ENCODE measurements at regions not wholly inside any gene's neighbourhood (a gene's known extent, or its start where the extent isn't known, plus 50 kb on each side); places are given as distances from the start of the nearest gene placed in this dataset.
"Not testable (repeated sequence)": the region's sequence is repeated elsewhere in the genome, so short reads cannot be mapped to it uniquely, and the experiment has no call there.

- Mint-ChIP-seq H3K36me3 (ENCODE audit: low read depth) (peaks cover 11% of the 10 kb centered on the region; the same call in 1 of the 2 replicates), H3K4me1 (ENCODE audit: low read depth) (no peaks in the 10 kb centered on the region; the same call in 1 of the 2 replicates), H3K27ac (no peak overlapping the region), H3K4me3 (no peak overlapping the region), H3K27me3 (ENCODE audit: insufficient read depth) (no peaks in the 10 kb centered on the region), H3K9me3 (no peaks in the 10 kb centered on the region; the same call in 1 of the 2 replicates)
- TF ChIP-seq CTCF (IDR thresholded peaks at IDR 0.05), result no peak
- no peak for DNase-seq
Measured at GRCh38 chr20:26308961-26309360, 612.3 kb upstream of the ZNF337 start.

GRCh38 chr20:26295006-26295405 lies 598.4 kb upstream of the ZNF337 start:
- no peaks in the 10 kb centered on the region for H3K27me3 Mint-ChIP-seq (ENCODE audit: insufficient read depth)
- H3K9me3 Mint-ChIP-seq, result no peaks in the 10 kb centered on the region; the same call in 1 of the 2 replicates
- no peak for TF ChIP-seq CTCF (IDR thresholded peaks at IDR 0.05)
- H3K4me1 Mint-ChIP-seq (ENCODE audit: low read depth), result no peaks in the 10 kb centered on the region
- no peak overlapping the region for H3K4me3 Mint-ChIP-seq
- H3K27ac Mint-ChIP-seq, result no peak overlapping the region
- DNase-seq, result no peak
- H3K36me3 Mint-ChIP-seq (ENCODE audit: low read depth), result peaks cover 29% of the 10 kb centered on the region

GRCh38 chr20:26288379-26289061 lies 591.9 kb upstream of the ZNF337 start:
- H3K27ac Mint-ChIP-seq; H3K4me1 Mint-ChIP-seq (ENCODE audit: low read depth); H3K9me3 Mint-ChIP-seq; H3K36me3 Mint-ChIP-seq (ENCODE audit: low read depth); H3K4me3 Mint-ChIP-seq; H3K27me3 Mint-ChIP-seq (ENCODE audit: insufficient read depth); DNase-seq: not testable (repeated sequence)

GRCh38 chr20:26279238-26279637 lies 582.6 kb upstream of the ZNF337 start:
- H3K4me3 Mint-ChIP-seq, result no peak overlapping the region
- no peak overlapping the region for H3K27ac Mint-ChIP-seq
- no peak for DNase-seq
- peaks cover 5% of the 10 kb centered on the region; the same call in 1 of the 2 replicates for H3K9me3 Mint-ChIP-seq
- no peaks in the 10 kb centered on the region; the same call in 1 of the 2 replicates for H3K27me3 Mint-ChIP-seq (ENCODE audit: insufficient read depth)
- peaks cover 11% of the 10 kb centered on the region; the same call in 1 of the 2 replicates for H3K4me1 Mint-ChIP-seq (ENCODE audit: low read depth)
- peaks cover 16% of the 10 kb centered on the region; the same call in 1 of the 2 replicates for H3K36me3 Mint-ChIP-seq (ENCODE audit: low read depth)
- TF ChIP-seq CTCF (IDR thresholded peaks at IDR 0.05), result no peak

- peaks cover 16% of the 10 kb centered on the region; the same call in 1 of the 2 replicates for H3K36me3 Mint-ChIP-seq (ENCODE audit: low read depth)
- H3K4me3 Mint-ChIP-seq, result no peak overlapping the region
- no peaks in the 10 kb centered on the region; the same call in 1 of the 2 replicates for H3K27me3 Mint-ChIP-seq (ENCODE audit: insufficient read depth)
- no peak for TF ChIP-seq CTCF (IDR thresholded peaks at IDR 0.05)
- peaks cover 5% of the 10 kb centered on the region; the same call in 1 of the 2 replicates for H3K9me3 Mint-ChIP-seq
- H3K27ac Mint-ChIP-seq, result no peak overlapping the region
- peaks cover 11% of the 10 kb centered on the region; the same call in 1 of the 2 replicates for H3K4me1 Mint-ChIP-seq (ENCODE audit: low read depth)
- no peak for DNase-seq
Measured at GRCh38 chr20:26277339-26277738, 580.7 kb upstream of the ZNF337 start.

GRCh38 chr20:26276554-26277210 lies 580.0 kb upstream of the ZNF337 start:
- no peaks in the 10 kb centered on the region; the same call in 1 of the 2 replicates for H3K27me3 Mint-ChIP-seq (ENCODE audit: insufficient read depth)
- peaks cover 16% of the 10 kb centered on the region; the same call in 1 of the 2 replicates for H3K36me3 Mint-ChIP-seq (ENCODE audit: low read depth)
- H3K27ac Mint-ChIP-seq, result no peak overlapping the region
- H3K9me3 Mint-ChIP-seq, result peaks cover 5% of the 10 kb centered on the region; the same call in 1 of the 2 replicates
- DNase-seq, result no peak
- peaks cover 11% of the 10 kb centered on the region; the same call in 1 of the 2 replicates for H3K4me1 Mint-ChIP-seq (ENCODE audit: low read depth)
- no peak overlapping the region for H3K4me3 Mint-ChIP-seq
- TF ChIP-seq CTCF (IDR thresholded peaks at IDR 0.05), result no peak

- not testable (repeated sequence) for H3K27me3 Mint-ChIP-seq (ENCODE audit: insufficient read depth); H3K36me3 Mint-ChIP-seq (ENCODE audit: low read depth); H3K9me3 Mint-ChIP-seq; H3K27ac Mint-ChIP-seq; DNase-seq; H3K4me3 Mint-ChIP-seq
- peaks cover 13% of the 10 kb centered on the region; the same call in 1 of the 2 replicates for H3K4me1 Mint-ChIP-seq (ENCODE audit: low read depth)
Measured at GRCh38 chr20:26268762-26269161, 572.1 kb upstream of the ZNF337 start.

GRCh38 chr20:26260925-26261324 lies 564.3 kb upstream of the ZNF337 start:
- H3K9me3 Mint-ChIP-seq; H3K27ac Mint-ChIP-seq; H3K36me3 Mint-ChIP-seq (ENCODE audit: low read depth); H3K27me3 Mint-ChIP-seq (ENCODE audit: insufficient read depth): not testable (repeated sequence)
- peak; percentile 11 for DNase-seq
- peaks cover 48% of the 10 kb centered on the region for H3K4me1 Mint-ChIP-seq (ENCODE audit: low read depth)
- H3K4me3 Mint-ChIP-seq, result peak overlapping the region; percentile 42; the same call in 1 of the 2 replicates

All from HFFc6 (cell line).